ENCODE measurements at regions not wholly inside any gene's neighbourhood (a gene's known extent, or its start where the extent isn't known, plus 50 kb on each side); places are given as distances from the start of the nearest gene placed in this dataset.
A peak's percentile ranks its signal among the peaks of the same experiment; 100 is the strongest.

GRCh38 chr4:120163895-120164294 is 97.2 kb upstream of the MAD2L1 start:
- DNase-seq, result no peak

- no peak for DNase-seq
Measured at GRCh38 chr4:120158841-120159463, 92.3 kb upstream of the MAD2L1 start.

DNA sequence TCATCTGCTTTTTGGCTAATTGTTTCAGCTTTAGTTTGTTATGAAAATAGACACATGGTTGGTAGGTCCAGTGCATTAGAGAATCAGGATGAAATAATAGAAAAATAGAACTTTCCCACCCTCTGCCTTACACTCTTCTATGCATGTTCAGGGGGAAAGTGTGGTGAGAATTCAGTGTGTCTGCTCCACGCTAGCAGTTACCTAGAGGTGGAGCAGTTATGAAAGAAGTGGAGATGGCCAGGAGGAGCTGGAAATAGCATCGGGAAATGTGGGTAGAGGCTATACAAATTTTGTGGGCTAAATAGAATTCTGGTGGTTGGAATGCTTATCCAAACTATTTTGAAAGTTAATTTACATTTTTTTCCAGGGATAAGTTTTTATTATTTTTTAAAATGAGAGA is 91.4 kb upstream of the MAD2L1 start:
- no peak for DNase-seq

- DNase-seq, result peak; percentile 83
Measured at GRCh38 chr4:120156120-120156718, 89.6 kb upstream of the MAD2L1 start.

DNA sequence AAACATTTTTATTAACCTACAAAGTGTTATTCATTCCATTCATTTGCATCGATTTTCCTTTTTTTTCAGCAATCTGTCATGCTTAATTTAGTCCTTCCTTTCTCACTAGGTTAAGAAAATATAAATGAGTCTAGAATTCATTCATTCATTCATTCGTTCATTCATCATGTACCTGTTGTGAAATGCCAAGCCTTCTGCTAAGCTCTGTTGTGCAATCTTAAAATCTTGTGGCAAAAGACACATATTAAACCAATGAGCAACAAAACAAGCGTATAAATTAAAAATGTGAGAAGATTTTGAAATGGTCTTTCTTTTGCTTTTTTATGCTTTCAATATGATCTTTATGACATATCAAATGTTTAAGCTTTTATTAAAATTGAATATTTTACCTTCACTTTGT is 88.6 kb upstream of the MAD2L1 start:
- DNase-seq, result no peak

DNA sequence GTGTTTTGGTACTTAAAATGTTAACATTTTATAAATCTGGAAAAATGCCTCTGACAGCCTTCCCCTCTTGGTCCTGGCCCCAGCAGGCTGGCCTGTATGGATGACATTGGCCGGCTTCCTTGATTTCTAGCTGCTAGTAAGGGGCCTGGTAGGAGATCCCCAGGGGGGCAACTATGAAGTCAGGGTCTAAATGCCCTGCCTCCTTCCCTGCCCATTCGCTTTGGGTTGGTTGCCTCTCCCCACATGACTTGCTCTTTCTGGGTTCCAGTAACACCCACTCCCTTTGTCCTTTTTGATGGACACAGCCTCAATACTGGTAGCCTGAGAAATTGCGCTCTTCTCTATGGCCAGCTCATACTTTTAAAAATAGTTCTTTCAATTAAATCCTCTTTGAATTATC is 78.0 kb upstream of the MAD2L1 start:
- no peak for DNase-seq

- DNase-seq, result no peak
Measured at GRCh38 chr4:120144041-120144440, 77.4 kb upstream of the MAD2L1 start.

DNA sequence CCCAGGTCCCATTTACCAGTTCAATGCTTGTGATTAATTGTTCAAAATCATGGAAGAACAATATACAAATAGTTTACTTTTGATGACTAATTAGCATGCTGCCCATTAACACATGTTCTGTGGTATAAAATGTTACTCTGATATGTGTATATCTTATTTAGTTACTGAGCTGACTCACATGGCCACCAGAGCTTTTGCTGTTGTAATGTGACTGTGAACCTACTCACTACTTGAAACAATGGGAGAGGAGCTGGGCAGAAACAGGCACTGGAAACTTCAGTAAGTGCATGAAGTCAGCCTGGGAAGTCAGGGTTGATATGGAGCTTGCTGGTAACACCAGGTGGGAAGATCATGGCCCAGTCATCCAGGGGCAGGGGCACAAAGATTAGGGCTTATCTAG is 72.7 kb upstream of the MAD2L1 start:
- DNase-seq, result no peak

DNA sequence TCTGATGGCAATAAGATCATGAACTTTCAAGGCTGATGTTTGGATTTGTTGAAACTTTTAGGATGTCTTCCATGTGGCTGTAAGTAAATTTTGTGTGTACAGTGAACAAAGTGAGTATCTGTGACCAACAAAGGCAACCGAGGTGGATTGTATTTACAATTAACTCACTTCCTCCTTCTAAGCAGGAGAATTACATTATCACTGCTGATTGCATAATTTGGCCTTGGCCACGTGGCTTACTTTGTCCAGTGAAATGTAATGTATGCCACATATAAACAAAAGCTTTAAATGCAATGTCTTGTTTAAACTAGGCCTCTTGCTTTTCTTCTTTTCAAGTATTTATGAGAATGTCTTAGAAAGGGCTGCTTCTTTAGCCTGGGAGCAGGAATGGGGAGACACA is 66.3 kb upstream of the MAD2L1 start:
- peak; percentile 51 for DNase-seq

DNA sequence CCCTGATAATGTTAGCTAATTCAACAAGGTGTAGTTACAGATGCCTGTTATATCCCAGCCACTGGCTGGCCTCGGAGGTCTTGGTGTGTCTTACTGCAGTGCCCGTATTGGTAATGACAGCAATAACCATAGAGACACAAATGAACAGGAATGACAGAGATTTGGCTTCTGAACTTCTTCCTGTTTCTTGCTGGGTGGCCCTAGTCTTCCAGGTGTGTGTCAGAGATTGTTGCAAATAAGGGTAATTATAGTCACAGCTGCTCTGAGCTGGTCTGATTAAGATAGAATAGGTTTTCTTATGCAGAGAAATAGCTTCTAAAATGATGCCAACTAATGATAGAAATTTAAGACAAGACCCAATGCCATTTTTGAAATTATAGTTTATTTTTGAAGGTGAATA is 64.1 kb upstream of the MAD2L1 start:
- DNase-seq, result no peak
